Adrenal gland (tissue), 9 donors: ENCODE measurements at regions not wholly inside any gene's neighbourhood (a gene's known extent, or its start where the extent isn't known, plus 50 kb on each side); places are given as distances from the start of the nearest gene placed in this dataset.

Experiments used
- DNase-seq, 7 donors: peaks; one replicate each; pipeline ENCODE4 v3.0.0-alpha.2; 2019 to 2020
- H3K27ac ChIP-seq, 5 donors: fragments of 200-600 bp; sonication (generic) in 4 of 5; 1 replicate in 3 of 5; 2 replicates in 2 of 5; pipeline versions ENCODE4 v1.5.1 to v1.8.0; 2016 to 2020; ENCODE audit warnings: mild to moderate bottlenecking in 1 of 5
- H3K27me3 ChIP-seq: fragments of 200-600 bp; 2 replicates; pipeline ENCODE4 v1.8.0; 2021
- H3K36me3 ChIP-seq, 2 donors: fragments of 200-600 bp; replicated peaks in 1 of 2; 1 replicate in 1 of 2; 2 replicates in 1 of 2; pipeline versions ENCODE4 v1.5.1 to v1.8.0; 2018 to 2022
- H3K4me1 ChIP-seq, 2 donors: fragments of 200-600 bp; replicated peaks in 1 of 2; 1 replicate in 1 of 2; 2 replicates in 1 of 2; pipeline versions ENCODE4 v1.5.1 to v1.8.0; 2018 to 2021
- H3K4me3 ChIP-seq, 4 donors: fragments of 200-600 bp; sonication (generic) in 3 of 4; one replicate each; pipeline ENCODE4 v1.5.1; 2016 to 2018
- H3K9me3 ChIP-seq, 3 donors: fragments of 200-600 bp; sonication (generic) in 1 of 3; replicated peaks in 1 of 3; 1 replicate in 2 of 3; 2 replicates in 1 of 3; pipeline versions ENCODE4 v1.5.1 to v1.8.0; 2016 to 2021
- POLR2A ChIP-seq, 2 donors: fragments of 450-650 bp; IDR thresholded peaks; one replicate each; pipeline ENCODE4 v1.6.1; 2017; ENCODE audit warnings: antibody characterized with exemption in 2 of 2, mild to moderate bottlenecking in 2 of 2, moderate library complexity in 1 of 2
- WGBS, 4 donors: extraction: QIAGEN DNeasy Blood & Tissue Kit in 2 of 4; methylation state at CpG; one replicate each; pipeline versions ENCODE4 v1.1.5 to v1.1.7; 2013 to 2017; 5-methylcytosine and 5-hydroxymethylcytosine counted together
- intact Hi-C, 2 donors: fragments of 100-400 bp; cut with DNase I; formaldehyde crosslinking; loops; one replicate each; pipeline versions ENCODE4 v1.14.1 to v1.15.0; 2022 to 2023
- TF ChIP-seq, protein P1 (sequence below), 6 experiments: fragments of 450-650 bp in 4 of 6; fragments of 200-600 bp in 2 of 6; sonication (generic) in 1 of 6; IDR thresholded peaks; 1 replicate in 5 of 6; 2 replicates in 1 of 6; pipeline versions ENCODE4 v1.5.1 to v1.8.0; 2016 to 2021; ENCODE audit warnings: antibody characterized with exemption in 6 of 6, mild to moderate bottlenecking in 2 of 6, moderate library complexity in 1 of 6
- donor health status: healthy with polysubstance abuse.
- donor health status: Bipolar disorder and iron deficiency.
- donor health status: DM: yes; HTN: yes; CAD: no.
- donor health status: DM: no; HTN: no; CAD: no.
- donor health status: DM: no; HTN: no; CAD: no.

DNA sequence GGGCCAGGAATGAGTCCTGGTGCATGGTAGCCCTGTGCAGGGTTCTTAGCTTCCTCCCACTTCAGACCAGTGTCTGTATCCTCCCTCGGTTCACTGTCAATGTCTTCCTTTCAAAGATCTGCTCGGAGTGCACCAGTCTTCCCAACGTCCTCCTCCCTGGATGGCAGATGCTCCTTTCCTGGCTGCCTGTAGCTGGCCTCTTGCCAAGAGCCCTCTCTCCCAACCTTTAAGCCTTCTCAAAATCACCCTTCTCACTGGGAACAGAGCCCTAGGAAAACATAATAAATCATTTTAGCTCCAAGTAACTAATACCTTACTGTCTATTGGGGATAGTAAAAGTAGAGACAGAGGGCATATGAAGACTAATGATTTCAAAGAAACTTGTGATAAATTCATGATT, 490.6 kb downstream of the CCSER2 start:
- Histone ChIP-seq H3K9me3 (no peaks in the 10 kb centered on the region), H3K36me3 (no peaks in the 10 kb centered on the region), H3K4me3 (no peak overlapping the region), H3K27ac (no peak overlapping the region), H3K27me3 (no peaks in the 10 kb centered on the region), H3K4me1 (no peaks in the 10 kb centered on the region)
- 58 to 68% (median 62%) methylated on average over 3 of the region's 3 CpGs for WGBS, 4 donors
- TF ChIP-seq, protein P1, sequence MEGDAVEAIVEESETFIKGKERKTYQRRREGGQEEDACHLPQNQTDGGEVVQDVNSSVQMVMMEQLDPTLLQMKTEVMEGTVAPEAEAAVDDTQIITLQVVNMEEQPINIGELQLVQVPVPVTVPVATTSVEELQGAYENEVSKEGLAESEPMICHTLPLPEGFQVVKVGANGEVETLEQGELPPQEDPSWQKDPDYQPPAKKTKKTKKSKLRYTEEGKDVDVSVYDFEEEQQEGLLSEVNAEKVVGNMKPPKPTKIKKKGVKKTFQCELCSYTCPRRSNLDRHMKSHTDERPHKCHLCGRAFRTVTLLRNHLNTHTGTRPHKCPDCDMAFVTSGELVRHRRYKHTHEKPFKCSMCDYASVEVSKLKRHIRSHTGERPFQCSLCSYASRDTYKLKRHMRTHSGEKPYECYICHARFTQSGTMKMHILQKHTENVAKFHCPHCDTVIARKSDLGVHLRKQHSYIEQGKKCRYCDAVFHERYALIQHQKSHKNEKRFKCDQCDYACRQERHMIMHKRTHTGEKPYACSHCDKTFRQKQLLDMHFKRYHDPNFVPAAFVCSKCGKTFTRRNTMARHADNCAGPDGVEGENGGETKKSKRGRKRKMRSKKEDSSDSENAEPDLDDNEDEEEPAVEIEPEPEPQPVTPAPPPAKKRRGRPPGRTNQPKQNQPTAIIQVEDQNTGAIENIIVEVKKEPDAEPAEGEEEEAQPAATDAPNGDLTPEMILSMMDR (IDR thresholded peaks at IDR 0.05) = no peak
- no peak for TF ChIP-seq POLR2A (IDR thresholded peaks at IDR 0.05)
- no peak for DNase-seq
- intact Hi-C loops = no loop called here

DNA sequence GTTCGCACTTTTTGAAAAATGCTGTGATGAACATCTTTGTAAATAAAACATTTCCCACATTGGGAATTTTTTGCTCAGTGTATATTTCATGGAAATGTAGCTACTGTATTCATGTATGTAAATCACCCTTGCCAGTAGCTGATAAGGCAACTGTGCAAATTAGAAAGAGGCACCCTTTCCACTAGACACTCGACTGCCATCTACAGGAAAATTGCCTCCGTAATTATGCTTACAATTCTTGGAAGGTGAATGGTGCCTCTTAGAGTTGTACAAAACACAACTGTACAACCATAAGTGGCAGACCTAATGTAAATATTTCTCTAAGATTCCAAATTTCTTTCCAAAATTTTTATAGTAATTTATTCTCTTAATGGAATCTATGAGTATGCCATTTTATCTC, 491.7 kb downstream of the CCSER2 start:
- Histone ChIP-seq H3K4me1 (no peaks in the 10 kb centered on the region), H3K27ac (no peak overlapping the region), H3K4me3 (no peak overlapping the region), H3K36me3 (no peaks in the 10 kb centered on the region), H3K27me3 (no peaks in the 10 kb centered on the region), H3K9me3 (no peaks in the 10 kb centered on the region)
- no peak for DNase-seq
- intact Hi-C loops = no loop called here
- 71 to 78% (median 75%) methylated on average over 3 of the region's 3 CpGs for WGBS, 4 donors
- no peak for TF ChIP-seq POLR2A (IDR thresholded peaks at IDR 0.05)
- TF ChIP-seq, protein P1 (IDR thresholded peaks at IDR 0.05) = no peak

DNA sequence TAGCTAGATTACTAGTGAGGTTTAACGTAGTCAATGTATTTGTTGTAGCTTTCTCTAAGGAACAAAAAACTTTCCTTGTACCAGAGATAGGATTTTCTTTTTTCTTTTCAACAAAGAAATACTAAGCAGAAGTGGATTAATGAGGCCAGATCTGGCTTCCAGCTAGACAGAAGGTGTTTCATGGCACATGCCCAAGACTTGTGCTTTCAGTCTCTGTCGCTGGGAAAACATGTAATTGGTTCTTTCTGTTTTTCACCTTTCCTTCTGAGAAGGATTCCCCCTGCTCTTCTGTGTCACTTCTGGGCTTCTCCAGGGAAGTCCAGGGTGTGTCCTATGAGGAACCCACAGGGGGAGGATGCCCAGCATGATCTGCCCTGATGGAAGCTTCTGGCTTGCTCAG, 492.2 kb downstream of the CCSER2 start:
- WGBS, 4 donors = 65 to 82% (median 76%) methylated on average over 2 of the region's 2 CpGs

DNA sequence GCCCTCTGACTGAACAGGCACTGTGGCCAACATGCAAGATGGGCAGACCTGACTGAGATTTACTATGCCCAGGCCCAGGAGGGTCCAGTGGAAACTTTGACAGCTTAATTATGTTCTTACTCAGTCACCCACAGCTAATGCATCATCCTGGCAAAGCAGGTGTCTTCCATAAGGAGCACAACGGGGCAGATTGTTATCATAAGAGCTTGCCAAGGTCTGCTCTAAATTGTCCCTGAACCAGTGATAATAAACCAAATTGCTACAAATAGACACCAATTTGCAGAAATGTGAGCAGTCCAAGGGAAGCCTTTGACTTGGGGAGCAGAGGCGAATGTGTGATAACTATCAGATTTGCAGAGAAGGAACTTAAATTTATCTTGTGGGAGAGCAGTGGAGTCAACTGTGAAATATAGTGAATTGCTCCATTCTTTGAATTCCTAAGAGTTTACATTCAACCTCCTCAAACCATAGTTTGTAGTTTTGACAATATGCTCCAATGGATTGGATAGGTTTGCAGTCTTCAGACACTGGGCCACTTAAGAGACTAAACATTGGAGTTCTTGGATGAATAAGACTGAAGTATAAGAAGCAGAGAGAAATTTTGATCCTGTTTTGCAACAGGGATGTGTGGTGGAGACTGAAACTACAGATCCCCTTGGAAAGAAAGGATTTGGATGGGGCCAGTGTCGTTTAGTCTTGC, 494.7 kb downstream of the CCSER2 start:
- H3K36me3 ChIP-seq = no peaks in the 10 kb centered on the region
- intact Hi-C loops = no loop called here
- WGBS, 4 donors = 55 to 69% (median 60%) methylated on average over 3 of the region's 3 CpGs
- no peak overlapping the region for H3K27ac ChIP-seq
- H3K4me3 ChIP-seq = no peak overlapping the region
- H3K9me3 ChIP-seq = no peaks in the 10 kb centered on the region
- no peaks in the 10 kb centered on the region for H3K27me3 ChIP-seq
- no peak for DNase-seq
- no peaks in the 10 kb centered on the region for H3K4me1 ChIP-seq
- TF ChIP-seq, protein P1 (IDR thresholded peaks at IDR 0.05) = no peak
- TF ChIP-seq POLR2A (IDR thresholded peaks at IDR 0.05) = no peak

More for the DNA sequence above, 492.2 kb downstream of the CCSER2 start:
- H3K27ac ChIP-seq = no peak overlapping the region
- no peaks in the 10 kb centered on the region for H3K4me1 ChIP-seq
- H3K36me3 ChIP-seq = no peaks in the 10 kb centered on the region
- no peaks in the 10 kb centered on the region for H3K9me3 ChIP-seq
- no peak for DNase-seq
- no peak for TF ChIP-seq POLR2A (IDR thresholded peaks at IDR 0.05)
- TF ChIP-seq, protein P1 (IDR thresholded peaks at IDR 0.05) = no peak
- H3K4me3 ChIP-seq = no peak overlapping the region
- intact Hi-C loops = no loop called here
- H3K27me3 ChIP-seq = no peaks in the 10 kb centered on the region
